AG09319 (cell line): ENCODE measurements at regions not wholly inside any gene's neighbourhood (a gene's known extent, or its start where the extent isn't known, plus 50 kb on each side); places are given as distances from the start of the nearest gene placed in this dataset.

Source experiments
- DNase-seq: peaks from one replicate; pipeline ENCODE4 v3.0.0-alpha.2; 2010; ENCODE audit warnings: low read depth; ENCODE audit errors: extremely low read depth
- CTCF ChIP-seq: IDR thresholded peaks from 2 replicates; pipeline ENCODE4 v1.5.1; 2011; ENCODE audit warnings: low read depth, mild to moderate bottlenecking, inconsistent platforms, low read length, moderate library complexity

GRCh38 chrX:42725196-42725595 is 52.8 kb downstream of the PPP1R2C start:
- no peak for TF ChIP-seq CTCF
- no peak for DNase-seq

- no peak for DNase-seq
- no peak for TF ChIP-seq CTCF
Measured at GRCh38 chrX:42720209-42720608, 57.8 kb downstream of the PPP1R2C start.

GRCh38 chrX:42715701-42716262 is 62.2 kb downstream of the PPP1R2C start:
- no peak for DNase-seq
- TF ChIP-seq CTCF: no peak

- TF ChIP-seq CTCF: peak; percentile 36
- no peak for DNase-seq
Measured at GRCh38 chrX:42714981-42715700, 62.8 kb downstream of the PPP1R2C start.

GRCh38 chrX:42710452-42710851 is 67.5 kb downstream of the PPP1R2C start:
- no peak for TF ChIP-seq CTCF
- DNase-seq: no peak

- DNase-seq: no peak
- no peak for TF ChIP-seq CTCF
Measured at GRCh38 chrX:42708222-42708621, 69.7 kb downstream of the PPP1R2C start.

DNA sequence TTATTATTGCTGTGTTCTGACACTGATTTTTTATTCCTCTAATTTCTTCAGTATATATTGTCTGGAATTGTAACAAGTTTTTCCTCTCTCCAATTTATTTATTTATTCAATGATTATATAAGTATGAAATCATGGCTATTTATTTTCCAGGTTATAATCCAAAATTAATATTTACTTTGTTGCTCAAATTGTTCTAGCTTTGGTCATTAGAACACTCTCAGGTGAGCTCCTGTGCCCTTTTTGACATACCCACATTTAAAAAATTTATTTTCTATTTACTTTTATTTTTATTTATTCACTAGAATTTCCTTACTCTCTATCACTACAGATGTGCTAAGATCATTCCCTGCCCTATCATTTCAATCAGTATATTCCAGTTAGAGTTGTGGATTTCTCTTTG is 70.2 kb downstream of the PPP1R2C start:
- no peak for DNase-seq
- TF ChIP-seq CTCF: no peak
